Liver (tissue), 8 donors: ENCODE measurements at regions not wholly inside any gene's neighbourhood (a gene's known extent, or its start where the extent isn't known, plus 50 kb on each side); places are given as distances from the start of the nearest gene placed in this dataset.

Source experiments
- DNase-seq: peaks from one replicate; pipeline ENCODE4 v3.0.0-alpha.2; 2017; ENCODE audit warnings: low spot score
- H3K27ac ChIP-seq, 2 donors: one replicate each; pipeline ENCODE4 v1.7.0; 2013; ENCODE audit warnings: inconsistent platforms in 2 of 2, low read length in 2 of 2, control low read depth in 1 of 2, low read depth in 1 of 2, mild to moderate bottlenecking in 1 of 2
- H3K27me3 ChIP-seq, 4 donors: one replicate each; pipeline versions ENCODE4 v1.6.1 to v1.7.0; 2013; ENCODE audit warnings: low read length in 3 of 4, inconsistent platforms in 1 of 4, mild to moderate bottlenecking in 1 of 4, moderate library complexity in 1 of 4; ENCODE audit not compliant: control insufficient read depth in 4 of 4, insufficient read depth in 4 of 4
- H3K36me3 ChIP-seq, 4 donors: one replicate each; pipeline versions ENCODE4 v1.6.1 to v1.7.0; 2013; ENCODE audit warnings: low read length in 3 of 4, mild to moderate bottlenecking in 3 of 4, low read depth in 1 of 4, moderate library complexity in 1 of 4; ENCODE audit not compliant: control insufficient read depth in 4 of 4, insufficient read depth in 3 of 4
- H3K4me1 ChIP-seq, 4 donors: one replicate each; pipeline versions ENCODE4 v1.6.1 to v1.7.0; 2013; ENCODE audit warnings: low read length in 3 of 4, mild to moderate bottlenecking in 3 of 4, moderate library complexity in 1 of 4; ENCODE audit not compliant: control insufficient read depth in 4 of 4, insufficient read depth in 4 of 4
- H3K4me3 ChIP-seq, 3 donors: one replicate each; pipeline versions ENCODE4 v1.6.1 to v1.7.0; 2013; ENCODE audit warnings: low read length in 3 of 3, control low read depth in 1 of 3, low read depth in 1 of 3, mild to moderate bottlenecking in 1 of 3
- H3K9ac ChIP-seq, 2 donors: one replicate each; pipeline ENCODE4 v1.7.0; 2013; ENCODE audit warnings: low read length in 2 of 2, mild to moderate bottlenecking in 2 of 2, moderate library complexity in 2 of 2, control low read depth in 1 of 2, low read depth in 1 of 2
- H3K9me3 ChIP-seq, 4 donors: one replicate each; pipeline versions ENCODE4 v1.6.1 to v1.7.0; 2013; ENCODE audit warnings: low read length in 3 of 4; ENCODE audit not compliant: control insufficient read depth in 4 of 4
- ATF3 ChIP-seq: IDR thresholded peaks from 2 replicates; pipeline ENCODE4 v1.6.1; 2016; ENCODE audit warnings: antibody characterized with exemption
- CTCF ChIP-seq: fragments of 150-350 bp; IDR thresholded peaks from 2 replicates; pipeline ENCODE4 v1.5.1; 2017; ENCODE audit warnings: improper control_type of control experiment, low read depth, low read length; ENCODE audit not compliant: missing input control
- EGR1 ChIP-seq, 2 donors: IDR thresholded peaks; 2 replicates each; pipeline ENCODE4 v1.6.1; 2016 to 2018; ENCODE audit warnings: antibody characterized with exemption in 2 of 2, low read depth in 2 of 2
- FOXA1 ChIP-seq: IDR thresholded peaks from 2 replicates; pipeline ENCODE4 v1.6.1; 2016; ENCODE audit warnings: antibody characterized with exemption
- FOXA2 ChIP-seq: IDR thresholded peaks from 2 replicates; pipeline ENCODE4 v1.6.1; 2016; ENCODE audit warnings: antibody characterized with exemption
- GABPA ChIP-seq, 2 donors: IDR thresholded peaks in 1 of 2; conservative IDR thresholded peaks in 1 of 2; 2 replicates each; pipeline ENCODE4 v1.6.1; 2016; ENCODE audit warnings: antibody characterized with exemption in 2 of 2, mild to moderate bottlenecking in 1 of 2, moderate library complexity in 1 of 2
- HNF4A ChIP-seq, 2 donors: conservative IDR thresholded peaks; 2 replicates each; pipeline ENCODE4 v1.6.1; 2016; ENCODE audit warnings: antibody characterized with exemption in 2 of 2, mild to moderate bottlenecking in 2 of 2
- HNF4G ChIP-seq: IDR thresholded peaks from 2 replicates; pipeline ENCODE4 v1.6.1; 2016; ENCODE audit warnings: antibody characterized with exemption
- JUND ChIP-seq, 2 donors: IDR thresholded peaks; 2 replicates each; pipeline ENCODE4 v1.6.1; 2016; ENCODE audit warnings: antibody characterized with exemption in 2 of 2
- MAX ChIP-seq: IDR thresholded peaks from 2 replicates; pipeline ENCODE4 v1.6.1; 2016; ENCODE audit warnings: antibody characterized with exemption
- NR2F2 ChIP-seq: IDR thresholded peaks from 2 replicates; pipeline ENCODE4 v1.6.1; 2016; ENCODE audit warnings: antibody characterized with exemption
- RAD21 ChIP-seq, 2 donors: IDR thresholded peaks; 2 replicates each; pipeline ENCODE4 v1.6.1; 2016; ENCODE audit warnings: antibody characterized with exemption in 2 of 2, mild to moderate bottlenecking in 2 of 2
- REST ChIP-seq: IDR thresholded peaks from 2 replicates; pipeline ENCODE4 v1.6.1; 2016; ENCODE audit warnings: antibody characterized with exemption, mild to moderate bottlenecking
- RXRA ChIP-seq, 2 donors: IDR thresholded peaks; 2 replicates each; pipeline ENCODE4 v1.6.1; 2017 to 2018; ENCODE audit warnings: antibody characterized with exemption in 2 of 2, mild to moderate bottlenecking in 1 of 2
- SP1 ChIP-seq: IDR thresholded peaks from 2 replicates; pipeline ENCODE4 v1.6.1; 2018; ENCODE audit warnings: antibody characterized with exemption, mild to moderate bottlenecking
- TAF1 ChIP-seq: conservative IDR thresholded peaks from 2 replicates; pipeline ENCODE4 v1.6.1; 2016; ENCODE audit warnings: antibody characterized with exemption, mild to moderate bottlenecking
- YY1 ChIP-seq: IDR thresholded peaks from 2 replicates; pipeline ENCODE4 v1.6.1; 2016; ENCODE audit warnings: antibody characterized with exemption, mild to moderate bottlenecking
- ZBTB33 ChIP-seq: IDR thresholded peaks from 2 replicates; pipeline ENCODE4 v1.6.1; 2016; ENCODE audit warnings: antibody characterized with exemption
- WGBS: extraction: QIAGEN DNeasy Blood & Tissue Kit; methylation state at CpG from one replicate; pipeline ENCODE4 v1.1.7; 2013; 5-methylcytosine and 5-hydroxymethylcytosine counted together
- donor health status: healthy.
- donor health status: healthy.
- donor health status: healthy.
- donor health status: healthy.
- donor health status: healthy.

GRCh38 chr17:14826358-14826757 is 438.8 kb downstream of the PMP22 start:
- TF ChIP-seq JUND (IDR thresholded peaks at IDR 0.05), result no peak
- TF ChIP-seq FOXA1, result no peak
- no peak for TF ChIP-seq EGR1 (IDR thresholded peaks at IDR 0.05; ENCODE audit: low read depth in 2 of 2)
- TF ChIP-seq REST, result no peak
- TF ChIP-seq HNF4G, result no peak
- H3K36me3 ChIP-seq, result no peaks in the 10 kb centered on the region
- WGBS, result 91% methylated on average over 3 of the region's 3 CpGs

GRCh38 chr17:14818469-14818868 is 446.7 kb downstream of the PMP22 start:
- no peaks in the 10 kb centered on the region for H3K4me1 ChIP-seq
- no peak overlapping the region for H3K4me3 ChIP-seq
- H3K9me3 ChIP-seq, result no peaks in the 10 kb centered on the region
- WGBS, result 85% methylated on average over 1 of the region's 1 CpG
- H3K36me3 ChIP-seq, result no peaks in the 10 kb centered on the region
- no peak overlapping the region for H3K9ac ChIP-seq
- no peaks in the 10 kb centered on the region for H3K27me3 ChIP-seq
- H3K27ac ChIP-seq, result no peak overlapping the region
- no peak for DNase-seq
- TF ChIP-seq FOXA2, result no peak
- no peak for TF ChIP-seq GABPA (IDR thresholded peaks at IDR 0.05 in 1 of 2, conservative IDR thresholded peaks at IDR 0.05 in 1 of 2)
- TF ChIP-seq NR2F2, result no peak
- TF ChIP-seq EGR1 (IDR thresholded peaks at IDR 0.05; ENCODE audit: low read depth in 2 of 2), result no peak
- no peak for TF ChIP-seq REST
- TF ChIP-seq TAF1, result no peak
- no peak for TF ChIP-seq JUND (IDR thresholded peaks at IDR 0.05)
- no peak for TF ChIP-seq HNF4A (conservative IDR thresholded peaks at IDR 0.05)
- TF ChIP-seq RAD21 (IDR thresholded peaks at IDR 0.05), result no peak
- TF ChIP-seq SP1, result no peak
- TF ChIP-seq FOXA1, result no peak
- no peak for TF ChIP-seq YY1
- no peak for TF ChIP-seq ZBTB33
- TF ChIP-seq CTCF, result no peak
- TF ChIP-seq ATF3, result no peak
- TF ChIP-seq RXRA (IDR thresholded peaks at IDR 0.05), result no peak
- TF ChIP-seq MAX, result no peak
- TF ChIP-seq HNF4G, result no peak

More at GRCh38 chr17:14826358-14826757, 438.8 kb downstream of the PMP22 start:
- Histone ChIP-seq H3K9ac (no peak overlapping the region), H3K4me1 (no peaks in the 10 kb centered on the region), H3K4me3 (no peak overlapping the region), H3K27me3 (no peaks in the 10 kb centered on the region), H3K27ac (no peak overlapping the region), H3K9me3 (peaks cover 2 to 3% (median 2%) of the 10 kb centered on the region in 4 donors)
- DNase-seq, result no peak
